ENCODE measurements at regions not wholly inside any gene's neighbourhood (a gene's known extent, or its start where the extent isn't known, plus 50 kb on each side); places are given as distances from the start of the nearest gene placed in this dataset.

DNA sequence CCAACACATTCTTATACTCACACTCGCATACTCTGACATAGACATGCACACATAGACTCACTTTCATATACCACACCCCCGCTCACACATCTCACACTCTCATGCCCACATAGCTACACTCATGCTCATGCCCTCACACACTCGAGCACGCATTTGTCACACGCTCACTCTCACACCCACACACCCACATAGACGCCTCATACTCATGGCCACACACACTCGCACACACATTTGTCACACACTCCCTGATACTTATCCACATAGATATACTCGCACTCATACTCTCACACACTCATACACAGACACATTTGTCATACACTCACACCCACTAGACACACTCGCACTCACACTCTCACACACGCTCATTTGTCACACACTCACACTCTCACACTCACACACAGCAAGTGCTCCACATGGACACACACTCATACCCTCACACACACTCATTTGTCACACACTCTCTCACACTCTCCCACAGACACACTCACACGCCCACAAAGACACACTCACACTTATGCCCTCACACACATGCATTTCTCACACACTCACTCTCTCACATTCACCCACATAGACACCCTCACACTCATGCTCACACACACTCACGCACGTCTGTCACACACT is 50.9 kb downstream of the TNP1 start:
- no peak for DNase-seq

DNA sequence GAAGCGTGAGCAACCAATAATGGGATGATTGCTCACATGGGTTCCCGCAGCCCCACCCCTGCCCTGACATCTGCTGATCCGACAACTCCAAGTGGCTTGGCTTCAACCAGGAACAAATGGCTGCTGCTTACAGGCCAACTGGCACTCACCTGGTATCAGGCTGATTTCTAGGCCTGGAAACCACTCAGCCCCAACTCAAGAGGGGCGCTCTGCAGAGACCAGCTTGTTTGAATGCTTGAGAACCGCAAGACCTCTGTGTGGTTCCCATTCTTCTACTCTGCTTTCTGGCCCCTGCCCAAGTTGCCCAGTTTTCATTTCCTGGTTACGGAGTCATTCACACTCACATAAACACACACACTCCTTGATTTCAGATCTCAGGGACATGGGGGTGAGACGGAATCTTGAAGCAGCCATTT is 52.0 kb downstream of the TNP1 start:
- no peak for DNase-seq

GRCh38 chr2:216804357-216805350 is 55.2 kb downstream of the TNP1 start:
- no peak for DNase-seq

DNA sequence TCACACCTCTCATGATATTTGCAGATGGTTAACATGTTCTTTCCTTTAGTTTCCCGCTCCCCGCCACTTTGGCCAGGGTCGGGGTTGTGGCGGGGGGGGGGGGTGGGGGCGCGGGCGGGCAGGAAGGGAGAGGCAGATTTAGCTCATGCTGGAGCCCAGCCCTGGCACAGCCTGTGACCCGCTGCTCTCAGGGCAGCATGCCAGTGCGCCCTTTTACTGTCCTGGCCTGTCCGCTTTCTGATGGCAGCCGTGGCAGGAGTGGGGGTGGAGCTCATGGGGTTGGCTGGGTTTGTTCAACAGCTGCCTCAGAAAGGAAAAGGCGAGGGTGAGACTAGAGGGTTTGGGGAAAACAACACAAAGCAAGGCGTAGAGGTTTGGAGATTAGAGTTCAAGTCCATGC is 56.1 kb downstream of the TNP1 start:
- DNase-seq: no peak

GRCh38 chr2:216802516-216803215 is 57.2 kb downstream of the TNP1 start:
- DNase-seq: no peak

GRCh38 chr2:216800836-216801235 is 59.0 kb downstream of the TNP1 start:
- DNase-seq: no peak

GRCh38 chr2:216799873-216800431 is 59.9 kb downstream of the TNP1 start:
- DNase-seq: no peak

- no peak for DNase-seq
Observed at GRCh38 chr2:216796115-216796840, 63.6 kb downstream of the TNP1 start.

DNA sequence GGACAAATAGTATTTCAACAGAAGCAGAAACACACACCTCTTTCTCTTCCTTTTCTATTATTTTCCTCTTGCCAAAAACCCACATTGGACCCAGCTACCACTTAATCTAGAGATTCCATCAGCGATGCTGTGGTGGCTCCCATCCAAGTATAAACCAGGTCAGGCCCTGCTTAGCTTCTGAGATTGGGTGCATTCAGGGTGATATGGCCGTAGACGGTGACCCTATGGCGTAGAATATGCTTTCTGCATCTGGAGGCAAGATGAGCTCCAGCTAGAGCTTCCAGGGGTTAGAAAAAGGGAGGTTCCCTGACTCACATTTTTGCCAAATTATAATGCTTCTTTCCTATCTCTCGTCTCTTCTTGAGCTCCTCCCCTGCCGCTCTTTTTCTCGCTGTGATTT is 66.5 kb downstream of the TNP1 start:
- no peak for DNase-seq

DNA sequence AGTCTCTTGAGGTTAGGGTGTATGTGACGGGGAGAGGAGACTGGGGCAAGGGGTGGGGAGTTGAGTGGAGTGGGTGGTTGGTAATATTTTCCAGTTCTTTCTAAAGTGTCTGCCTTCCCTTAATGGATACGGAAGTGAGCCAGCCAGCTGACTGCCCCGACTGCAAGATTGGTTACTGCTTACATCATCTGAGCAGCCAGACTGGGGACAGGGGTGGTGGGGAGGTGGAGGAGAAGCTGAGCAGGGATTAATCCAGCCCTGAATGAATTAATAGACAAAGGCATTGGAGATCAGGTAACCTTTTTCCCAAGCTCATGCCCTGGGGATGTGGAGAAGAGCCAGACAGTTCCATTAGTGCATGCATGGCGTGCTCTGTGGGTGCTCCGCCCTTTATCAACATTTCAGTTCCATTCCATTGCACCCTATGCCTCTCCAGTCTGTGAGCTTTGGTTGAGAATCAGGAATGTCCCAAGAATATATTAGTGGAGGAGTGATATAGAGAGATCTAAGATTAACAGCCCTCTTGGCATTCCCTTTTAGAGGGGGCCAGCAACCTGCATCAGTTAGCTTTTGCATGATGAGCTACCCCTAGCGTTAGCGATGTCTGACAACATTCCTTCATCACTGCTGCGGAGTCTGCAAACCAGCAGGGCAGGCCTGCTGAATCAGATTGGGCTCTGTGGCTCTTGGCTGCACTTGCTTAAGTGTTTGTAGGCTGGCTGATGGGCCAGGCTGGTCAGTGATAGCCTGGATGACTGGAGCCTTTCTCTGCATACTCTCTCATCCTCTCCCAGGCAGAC is 67.4 kb downstream of the TNP1 start:
- no peak for DNase-seq

- no peak for DNase-seq
Observed at GRCh38 chr2:216791303-216791702, 68.6 kb downstream of the TNP1 start.

DNA sequence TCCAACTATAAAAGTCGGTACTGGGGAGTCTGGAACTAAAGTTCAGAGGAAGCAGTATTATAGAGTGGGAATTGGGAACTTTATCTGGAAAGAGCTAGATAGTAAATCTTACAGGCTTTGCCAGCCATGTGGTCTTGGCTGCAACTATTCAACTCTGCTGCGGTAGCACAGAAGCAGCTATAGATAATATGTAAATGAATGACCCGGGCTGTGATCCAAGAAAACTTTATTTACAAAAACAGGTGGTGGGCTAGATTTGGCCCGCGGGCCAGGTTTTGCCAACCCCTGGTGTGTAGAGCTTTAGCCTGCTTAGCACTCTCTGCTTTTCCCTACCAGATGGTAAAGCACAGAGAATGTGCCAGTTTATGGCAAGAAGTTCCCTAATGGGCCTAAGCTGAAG is 70.8 kb downstream of the TNP1 start:
- no peak for DNase-seq

- no peak for DNase-seq
Observed at GRCh38 chr2:216787851-216788540, 71.9 kb downstream of the TNP1 start.

- no peak for DNase-seq
Observed at GRCh38 chr2:216786676-216787075, 73.2 kb downstream of the TNP1 start.

DNA sequence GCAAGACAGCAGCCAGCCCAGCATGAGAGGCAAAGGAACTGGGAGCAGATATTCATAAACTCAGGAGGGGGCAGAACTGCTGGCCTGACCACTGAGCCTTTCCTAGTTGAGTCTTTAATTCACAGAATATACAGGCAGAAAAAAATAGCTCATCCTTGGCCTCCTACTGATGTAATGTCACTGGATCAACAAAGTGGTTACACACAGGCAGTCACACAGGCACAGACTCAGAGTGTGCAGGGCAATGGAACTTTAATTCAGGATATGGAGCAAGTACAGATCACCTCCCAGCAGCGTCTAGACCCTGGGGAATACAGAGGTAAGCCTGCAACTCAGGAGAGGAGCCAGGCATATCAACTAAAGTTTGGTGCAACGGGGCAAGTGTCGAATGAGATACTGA is 75.4 kb downstream of the TNP1 start:
- DNase-seq: no peak

GRCh38 chr2:216781709-216782108 is 78.2 kb downstream of the TNP1 start:
- no peak for DNase-seq

- no peak for DNase-seq
Observed at GRCh38 chr2:216780843-216781242, 79.0 kb downstream of the TNP1 start.

GRCh38 chr2:216777637-216778273 is 82.1 kb downstream of the TNP1 start:
- peak; percentile 72 for DNase-seq

GRCh38 chr2:216776066-216776850 is 80.9 kb upstream of the IGFBP5 start:
- peak; percentile 91 for DNase-seq

DNA sequence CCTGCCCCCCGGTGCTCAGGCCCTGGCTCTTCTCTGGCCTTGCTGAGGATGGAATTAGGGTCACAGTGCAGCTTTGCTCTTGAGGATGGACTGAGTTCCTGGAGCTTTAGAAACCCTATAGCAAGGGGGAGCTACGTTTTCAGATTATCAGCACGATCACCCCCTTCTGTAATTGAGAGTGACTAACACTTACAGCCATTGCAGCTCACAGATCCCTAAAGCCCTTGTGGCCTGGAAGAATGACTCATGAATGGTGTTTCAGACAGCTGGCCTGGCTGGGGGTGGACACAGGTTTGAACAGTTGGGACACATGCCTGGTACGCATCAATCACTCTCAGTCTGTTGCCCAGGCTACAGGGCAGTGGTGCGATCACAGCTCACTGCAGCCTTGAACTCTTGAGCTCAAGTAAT is 79.7 kb upstream of the IGFBP5 start:
- no peak for DNase-seq
